GM21381 (cell line): ENCODE measurements at regions not wholly inside any gene's neighbourhood (a gene's known extent, or its start where the extent isn't known, plus 50 kb on each side); places are given as distances from the start of the nearest gene placed in this dataset.

ENCODE experiments used
- ATAC-seq: cut with Tn5 transposase; IDR thresholded peaks from one replicate; pipeline ENCODE4 v1.9.1; 2021; ENCODE audit warnings: mild to moderate bottlenecking, moderate library complexity; ENCODE audit not compliant: unreplicated experiment

- no peak for ATAC-seq
Measured at GRCh38 chr1:208510192-208510952, 266.2 kb upstream of the PLXNA2 start.

DNA sequence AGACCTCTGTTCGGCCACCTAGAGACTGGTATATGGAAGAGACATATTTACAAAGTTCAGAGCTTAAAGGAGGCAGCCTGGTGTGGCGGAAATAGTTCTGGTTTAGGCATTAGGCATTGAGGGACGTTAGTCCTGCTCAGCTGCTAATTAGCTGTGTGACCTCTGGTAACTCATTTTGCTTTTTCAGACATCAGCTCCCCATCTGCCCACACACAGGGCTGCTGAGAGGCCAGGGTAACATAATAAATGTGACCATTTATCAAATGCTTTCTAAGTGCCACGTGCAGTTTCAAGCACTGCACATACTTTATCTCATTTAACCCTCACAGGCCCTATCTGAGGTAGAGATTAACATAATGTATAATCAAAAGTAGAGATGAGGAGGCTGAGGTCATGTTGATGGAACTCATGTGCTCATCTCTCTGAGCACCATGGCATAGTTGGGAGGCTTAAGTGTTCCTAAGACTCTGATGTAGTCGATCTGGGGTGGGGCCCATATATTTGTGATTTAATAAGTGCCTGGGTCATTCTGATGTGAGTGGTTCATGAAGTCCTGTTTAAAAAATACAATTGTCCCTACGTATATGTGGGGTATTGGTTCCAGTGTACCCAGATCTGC, 267.2 kb upstream of the PLXNA2 start:
- ATAC-seq: no peak

DNA sequence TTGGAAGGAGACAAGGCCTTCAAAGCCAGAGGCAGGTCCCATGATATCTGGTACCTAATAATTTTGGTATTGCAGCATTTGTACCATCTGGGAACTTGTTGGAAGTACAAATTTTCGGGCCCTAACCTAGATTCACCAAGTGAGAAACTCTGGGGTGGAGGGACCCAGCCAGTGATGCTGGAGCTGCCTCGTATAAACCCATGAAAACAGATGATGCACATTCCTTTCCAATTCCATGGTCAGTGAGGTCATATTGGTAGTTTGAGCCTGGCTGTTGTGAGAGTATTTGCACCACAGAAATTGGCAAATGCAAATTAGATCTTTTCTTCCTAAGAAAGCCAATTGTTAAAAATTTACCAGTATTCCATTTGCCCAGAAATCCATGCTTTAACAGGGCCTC, 269.6 kb upstream of the PLXNA2 start:
- no peak for ATAC-seq

DNA sequence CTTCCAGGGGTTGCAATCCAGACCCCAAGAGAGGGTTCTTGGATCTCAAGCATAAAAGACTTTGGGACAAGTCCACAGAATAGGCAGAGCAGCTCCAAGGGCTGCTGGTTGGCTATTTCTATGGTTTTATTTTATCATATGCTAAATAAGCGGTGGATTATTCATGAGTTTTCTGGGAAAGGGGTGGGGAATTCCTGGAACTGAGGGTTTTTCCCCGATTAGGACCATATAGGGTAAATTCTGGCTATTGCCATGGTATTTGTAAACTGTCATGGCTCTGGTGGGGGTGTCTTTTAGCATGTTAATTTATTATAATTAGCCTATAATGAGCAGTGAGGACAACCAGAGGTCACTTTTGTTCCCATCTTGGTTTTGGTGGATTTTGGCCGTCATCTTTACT, 270.9 kb upstream of the PLXNA2 start:
- ATAC-seq: no peak

DNA sequence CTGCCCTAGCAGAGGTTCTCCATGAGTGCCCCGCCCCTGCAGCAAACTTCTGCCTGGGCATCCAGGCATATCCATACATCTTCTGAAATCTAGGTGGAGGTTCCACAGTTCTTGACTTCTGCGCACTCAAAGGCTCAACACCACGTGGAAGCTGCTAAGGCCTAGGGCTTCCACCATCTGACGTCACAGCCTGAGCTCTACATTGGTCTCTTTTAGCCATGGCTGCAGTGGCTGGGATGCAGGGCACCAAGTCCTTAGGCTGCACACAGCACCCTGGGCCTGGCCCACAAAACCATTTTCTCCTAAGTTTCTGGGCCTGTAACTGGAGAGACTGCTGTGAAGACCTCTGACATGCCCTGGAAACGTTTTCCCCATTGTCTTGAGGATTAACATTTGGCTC, 272.6 kb upstream of the PLXNA2 start:
- ATAC-seq: no peak

- ATAC-seq: no peak
Measured at GRCh38 chr1:208520438-208521099, 276.4 kb upstream of the PLXNA2 start.

DNA sequence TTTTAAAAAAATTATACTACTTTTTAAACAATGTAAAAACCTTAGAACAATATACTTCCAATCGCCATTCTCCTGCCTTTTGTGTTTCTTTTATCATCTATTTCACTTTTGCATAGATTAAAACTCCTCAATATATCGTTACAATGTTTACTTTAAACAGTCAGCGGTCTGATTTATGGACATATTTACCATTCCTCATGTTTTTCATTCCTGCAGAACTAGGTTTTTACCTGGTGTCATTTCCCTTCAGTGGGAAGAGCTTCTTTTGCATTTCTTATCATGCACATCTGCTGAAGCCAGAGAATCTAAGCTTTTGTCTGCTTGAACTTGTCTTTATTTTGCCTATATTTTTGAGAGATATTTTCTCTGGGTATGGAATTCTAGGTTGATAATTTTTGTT, 277.4 kb upstream of the PLXNA2 start:
- ATAC-seq: no peak

- no peak for ATAC-seq
Measured at GRCh38 chr1:208523007-208523406, 278.8 kb upstream of the PLXNA2 start.

DNA sequence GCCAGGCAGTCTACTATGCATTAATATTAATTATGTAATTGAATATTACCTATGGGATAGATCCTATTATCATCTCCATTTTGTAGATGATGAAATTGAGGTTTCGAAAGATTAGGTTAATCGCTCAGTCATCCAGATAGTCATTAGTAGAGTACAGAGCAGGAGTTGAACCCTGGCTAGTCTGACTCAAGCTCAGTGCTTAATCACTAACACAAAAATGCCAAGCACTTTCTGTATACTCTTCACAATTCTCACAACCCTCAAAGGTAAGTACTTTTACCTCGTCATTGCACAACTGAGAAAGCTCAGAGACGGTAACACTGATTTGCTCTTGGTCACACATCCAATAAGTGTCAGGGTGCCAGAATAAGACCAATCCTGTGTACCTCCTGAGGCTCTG, 280.2 kb upstream of the PLXNA2 start:
- no peak for ATAC-seq

DNA sequence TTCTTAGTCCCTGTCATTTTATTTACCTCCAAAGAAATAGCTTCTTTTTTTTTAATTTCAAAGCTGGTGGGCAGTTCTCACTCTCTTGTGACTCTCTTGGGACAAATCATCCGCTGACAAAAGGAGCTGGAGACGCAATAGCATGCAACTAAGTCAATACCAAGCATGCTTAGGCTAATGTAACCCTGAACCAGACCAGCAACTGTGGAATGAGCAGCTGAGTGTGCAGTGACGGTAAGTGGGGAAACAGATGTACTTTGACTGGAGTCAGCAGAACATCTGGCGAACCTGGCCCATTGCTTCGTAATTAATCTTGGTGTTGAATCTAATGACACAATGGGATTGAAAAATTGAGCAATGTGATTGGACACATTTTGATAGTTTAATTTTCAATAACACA, 280.7 kb upstream of the PLXNA2 start:
- no peak for ATAC-seq

- ATAC-seq: no peak
Measured at GRCh38 chr1:208525417-208525816, 281.2 kb upstream of the PLXNA2 start.

- ATAC-seq: no peak
Measured at GRCh38 chr1:208526613-208527125, 282.5 kb upstream of the PLXNA2 start.

DNA sequence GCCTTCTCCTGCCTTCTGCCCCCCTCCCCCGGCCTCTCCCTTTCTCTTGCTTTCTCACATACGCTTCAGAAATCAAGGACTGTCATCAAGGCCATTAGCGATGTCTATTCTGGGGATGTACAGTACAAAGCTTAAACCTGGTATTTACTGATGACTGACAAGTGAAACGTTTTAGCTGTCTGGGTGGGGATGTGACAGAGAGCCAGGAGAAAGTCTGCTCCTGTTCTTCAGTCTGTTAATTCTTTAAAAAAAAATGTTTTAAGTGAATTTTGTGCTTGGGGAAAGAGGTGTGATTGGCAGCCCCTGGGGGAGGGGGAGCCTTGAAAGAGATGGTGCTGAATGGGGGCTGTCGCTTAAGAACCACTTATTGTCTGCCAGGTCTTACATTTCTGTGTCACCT, 283.0 kb upstream of the PLXNA2 start:
- ATAC-seq: no peak

DNA sequence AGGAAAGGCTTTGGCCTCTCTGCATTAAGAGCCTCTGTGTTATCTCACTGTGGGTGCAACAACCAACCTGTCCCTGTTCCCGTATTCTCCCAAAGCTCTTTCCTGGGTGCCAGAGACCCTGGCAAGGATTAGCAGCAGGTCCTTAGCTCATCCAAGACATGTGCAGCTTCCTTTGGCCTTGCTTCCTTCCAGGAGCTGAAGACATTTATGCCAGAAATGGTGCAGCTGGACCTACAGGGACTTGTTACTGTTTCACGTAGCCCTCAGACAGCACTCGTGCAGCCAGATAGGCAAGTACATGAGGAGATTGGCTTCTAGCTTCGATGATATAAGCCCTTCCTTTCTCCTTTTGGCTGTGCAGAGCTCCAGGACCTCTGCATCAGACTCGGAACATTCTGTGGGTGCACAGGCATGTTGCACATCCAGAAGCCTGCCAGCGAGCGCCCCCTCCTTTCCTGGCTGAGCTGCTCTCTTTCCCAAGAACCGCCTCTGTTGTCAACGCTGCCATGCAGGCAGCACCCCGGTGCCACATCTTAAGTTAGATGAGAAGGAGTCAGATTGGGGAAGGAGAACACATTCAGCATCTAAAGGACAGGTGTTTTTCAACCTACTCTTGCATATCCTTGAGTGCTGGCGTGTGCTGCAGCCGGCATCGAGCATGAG, 284.5 kb upstream of the PLXNA2 start:
- no peak for ATAC-seq

DNA sequence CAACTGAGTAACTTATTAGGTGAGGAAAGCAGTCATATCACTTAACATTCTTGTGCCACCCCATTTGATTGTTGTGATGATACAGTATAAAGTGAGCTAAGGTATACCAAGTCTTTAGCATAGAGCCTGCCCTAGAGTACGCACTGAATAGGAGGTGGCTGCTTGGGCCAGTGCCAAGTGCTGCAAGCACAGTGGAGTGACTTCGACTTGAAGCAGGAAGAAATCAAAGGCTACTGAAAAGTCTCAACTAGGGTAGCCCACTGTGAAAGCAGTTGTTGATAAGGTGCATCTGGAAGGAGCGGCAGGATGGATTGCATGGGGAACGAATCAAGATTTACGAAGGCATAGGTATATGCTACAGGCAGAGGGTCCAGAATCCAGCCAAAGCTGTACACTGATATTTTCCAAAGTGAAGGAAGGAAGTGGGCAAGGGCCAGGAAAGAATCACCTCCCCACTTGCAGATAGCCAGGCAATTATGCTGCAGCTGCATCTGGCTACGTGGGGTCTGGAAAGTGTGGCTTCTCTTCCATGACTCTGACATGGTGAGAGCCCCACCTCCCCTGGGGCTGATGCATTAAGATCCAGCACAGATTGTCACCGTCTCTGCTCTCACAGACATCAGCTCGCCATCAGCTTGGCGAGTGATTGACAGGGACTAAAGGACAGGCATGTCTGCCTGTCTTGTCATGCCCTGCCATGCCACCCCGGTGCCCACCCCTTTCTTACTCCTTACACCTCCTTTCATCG, 287.0 kb upstream of the PLXNA2 start:
- ATAC-seq: no peak

DNA sequence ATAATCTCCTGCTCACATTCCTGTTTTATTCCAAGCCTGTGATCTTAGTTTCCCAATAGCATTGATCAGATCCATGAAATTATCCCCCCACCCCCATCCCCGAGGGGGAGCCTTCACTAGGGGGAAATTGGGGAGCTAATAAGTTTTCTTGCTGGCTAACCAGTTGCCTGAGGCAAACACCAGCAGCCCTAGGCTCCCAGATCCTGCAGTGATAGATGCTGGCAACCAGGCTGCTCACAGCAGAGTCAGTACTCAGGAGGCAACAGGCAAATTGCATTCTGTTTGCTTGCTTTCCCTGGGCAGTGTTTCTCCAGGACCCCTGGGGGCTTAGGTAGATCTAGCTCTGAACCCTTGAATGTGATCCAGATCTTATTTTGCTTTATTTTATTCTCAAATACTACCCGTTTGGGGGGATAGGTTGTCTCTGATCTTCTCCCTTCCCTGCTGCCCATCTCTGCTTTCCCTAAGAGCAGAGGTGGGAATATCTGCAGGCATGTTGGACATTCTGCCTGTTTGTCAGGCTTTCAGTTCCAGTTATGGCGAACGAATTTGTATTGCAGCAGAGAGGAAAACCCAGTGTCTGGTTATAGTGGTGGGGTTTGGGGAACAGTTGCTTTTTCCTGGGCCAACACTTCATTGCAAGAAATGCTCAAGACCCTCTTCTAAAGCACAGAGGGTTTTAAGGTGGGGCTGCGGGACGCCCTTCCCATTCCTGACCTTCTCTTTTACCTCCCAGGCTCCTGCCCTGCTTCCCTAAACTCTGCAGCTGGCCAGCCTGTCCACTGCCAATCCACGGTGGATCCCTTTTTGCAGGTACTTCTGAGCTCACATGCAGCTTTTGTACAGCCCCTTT, 289.8 kb upstream of the PLXNA2 start:
- no peak for ATAC-seq

- ATAC-seq: no peak
Measured at GRCh38 chr1:208534599-208534897, 290.4 kb upstream of the PLXNA2 start.

DNA sequence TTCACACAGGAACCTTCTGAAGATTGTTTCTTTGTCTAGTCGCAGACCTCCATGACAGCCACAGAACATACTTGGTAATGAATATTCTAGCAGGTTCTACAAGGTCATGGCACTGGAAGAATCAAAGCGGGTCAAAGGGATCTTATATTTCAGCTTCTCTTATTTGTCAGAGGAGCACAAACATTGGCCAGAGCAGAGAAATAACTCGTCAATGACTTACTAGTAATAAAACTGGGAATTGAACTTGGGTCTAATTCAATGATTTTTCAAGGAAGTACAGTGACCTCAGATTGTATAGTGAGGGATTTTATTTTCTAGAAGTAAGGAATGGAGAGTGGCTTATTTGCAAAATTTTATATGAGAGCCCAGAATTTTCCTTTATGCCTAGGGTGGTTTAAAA, 290.8 kb upstream of the PLXNA2 start:
- ATAC-seq: no peak

GRCh38 chr1:208535511-208535910, 291.3 kb upstream of the PLXNA2 start:
- no peak for ATAC-seq

DNA sequence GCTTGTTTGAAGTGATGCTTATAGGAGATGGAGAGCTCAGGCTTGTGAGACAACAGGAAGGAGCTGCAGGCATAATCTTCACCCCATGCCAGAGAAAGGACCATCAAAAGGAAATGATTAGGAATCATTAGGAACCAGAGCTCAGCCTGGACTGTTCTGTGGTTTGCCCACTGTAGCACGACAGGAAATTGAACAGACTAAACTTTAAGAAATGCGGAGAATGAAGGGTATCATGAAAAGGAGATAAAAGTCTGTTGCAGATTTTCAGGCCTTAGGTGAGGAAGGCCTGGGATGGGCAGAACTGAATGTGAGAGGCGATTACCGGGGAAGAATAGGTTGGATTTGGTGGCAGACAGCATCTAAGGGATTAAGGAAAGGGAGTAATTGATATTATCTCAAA, 292.0 kb upstream of the PLXNA2 start:
- no peak for ATAC-seq
